H9 (cell line): ENCODE measurements at regions not wholly inside any gene's neighbourhood (a gene's known extent, or its start where the extent isn't known, plus 50 kb on each side); places are given as distances from the start of the nearest gene placed in this dataset.

Experiments
- DNase-seq: peaks from one replicate; pipeline ENCODE4 v3.0.0-alpha.2; 2017
- H2AFZ ChIP-seq: one replicate; pipeline ENCODE4 v1.6.1; 2013; ENCODE audit warnings: mild to moderate bottlenecking, low read length, control low read depth, moderate library complexity
- H2AK5ac ChIP-seq: 2 replicates; pipeline ENCODE4 v1.6.1; 2013; ENCODE audit warnings: low read length, control low read depth, mixed read lengths; ENCODE audit not compliant: insufficient read length
- H2BK120ac ChIP-seq: one replicate; pipeline ENCODE4 v1.6.1; 2013; ENCODE audit warnings: low read depth, mild to moderate bottlenecking, low read length, control low read depth, inconsistent platforms; ENCODE audit not compliant: poor library complexity, severe bottlenecking
- H2BK12ac ChIP-seq: 2 replicates; pipeline ENCODE4 v1.6.1; 2013; ENCODE audit warnings: low read length, control low read depth, mixed read lengths, low read depth; ENCODE audit not compliant: insufficient read length
- H2BK15ac ChIP-seq: 2 replicates; pipeline ENCODE4 v1.6.1; 2013; ENCODE audit warnings: low read depth, low read length, control low read depth
- H2BK20ac ChIP-seq: one replicate; pipeline ENCODE4 v1.6.1; 2013; ENCODE audit warnings: low read depth, mild to moderate bottlenecking, low read length, control low read depth, inconsistent platforms; ENCODE audit not compliant: poor library complexity, severe bottlenecking
- H2BK5ac ChIP-seq: 2 replicates; pipeline ENCODE4 v1.6.1; 2013; ENCODE audit warnings: low read length, control low read depth, mixed read lengths; ENCODE audit not compliant: insufficient read length
- H3K14ac ChIP-seq: 2 replicates; pipeline ENCODE4 v1.6.1; 2013; ENCODE audit warnings: low read length, control low read depth; ENCODE audit not compliant: insufficient read depth
- H3K18ac ChIP-seq: 2 replicates; pipeline ENCODE4 v1.6.1; 2013; ENCODE audit warnings: low read depth, mild to moderate bottlenecking, mixed read lengths, low read length, control low read depth; ENCODE audit not compliant: insufficient read length
- H3K23ac ChIP-seq: 2 replicates; pipeline ENCODE4 v1.6.1; 2013; ENCODE audit warnings: low read length, control low read depth, mixed read lengths, low read depth; ENCODE audit not compliant: insufficient read length
- H3K23me2 ChIP-seq: 2 replicates; pipeline ENCODE4 v1.6.1; 2013; ENCODE audit warnings: low read depth, mild to moderate bottlenecking, mixed read lengths, low read length, control low read depth; ENCODE audit not compliant: insufficient read length, poor library complexity, severe bottlenecking
- H3K27ac ChIP-seq: 2 replicates; pipeline ENCODE4 v1.5.1; 2013; ENCODE audit warnings: low read length, control low read depth, mixed read lengths, low read depth; ENCODE audit not compliant: insufficient read length
- H3K27me3 ChIP-seq: 2 replicates; pipeline ENCODE4 v1.6.1; 2013; ENCODE audit warnings: low read length, control low read depth, inconsistent platforms; ENCODE audit not compliant: insufficient read depth
- H3K4ac ChIP-seq: 2 replicates; pipeline ENCODE4 v1.6.1; 2013; ENCODE audit warnings: low read depth, mild to moderate bottlenecking, control low read depth, inconsistent platforms, low read length, moderate library complexity
- H3K4me1 ChIP-seq: 2 replicates; pipeline ENCODE4 v1.6.1; 2013; ENCODE audit warnings: low read length, control low read depth, inconsistent platforms; ENCODE audit not compliant: insufficient read depth
- H3K4me2 ChIP-seq: 2 replicates; pipeline ENCODE4 v1.6.1; 2013; ENCODE audit warnings: low read length, control low read depth, mixed read lengths; ENCODE audit not compliant: insufficient read length, insufficient read depth
- H3K56ac ChIP-seq: 2 replicates; pipeline ENCODE4 v1.6.1; 2013; ENCODE audit warnings: low read depth, mild to moderate bottlenecking, mixed read lengths, low read length, control low read depth; ENCODE audit not compliant: insufficient read length
- H3K79me1 ChIP-seq: 2 replicates; pipeline ENCODE4 v1.6.1; 2013; ENCODE audit warnings: low read depth, mild to moderate bottlenecking, moderate library complexity, low read length, control low read depth, inconsistent platforms; ENCODE audit not compliant: insufficient read depth, poor library complexity, severe bottlenecking
- H3K79me2 ChIP-seq: 2 replicates; pipeline ENCODE4 v1.6.1; 2013; ENCODE audit warnings: low read length, control low read depth, inconsistent platforms; ENCODE audit not compliant: insufficient read depth
- H3K9ac ChIP-seq: 2 replicates; pipeline ENCODE4 v1.6.1; 2013; ENCODE audit warnings: low read length, control low read depth, mixed read lengths; ENCODE audit not compliant: insufficient read length; ENCODE audit errors: extremely low read depth
- H3K9me3 ChIP-seq: one replicate; pipeline ENCODE4 v1.6.1; 2013; ENCODE audit warnings: low read depth, low read length, inconsistent platforms; ENCODE audit not compliant: control insufficient read depth
- H3T11ph ChIP-seq: one replicate; pipeline ENCODE4 v1.6.1; 2013; ENCODE audit warnings: mild to moderate bottlenecking, low read length, control low read depth, inconsistent platforms
- H4K20me1 ChIP-seq: one replicate; pipeline ENCODE4 v1.6.1; 2013; ENCODE audit not compliant: control insufficient read depth, insufficient read length, insufficient read depth
- H4K5ac ChIP-seq: 2 replicates; pipeline ENCODE4 v1.6.1; 2013; ENCODE audit warnings: low read depth, mild to moderate bottlenecking, mixed read lengths, low read length, control low read depth; ENCODE audit not compliant: insufficient read length
- H4K8ac ChIP-seq: replicated peaks from 2 replicates; pipeline ENCODE4 v1.6.1; 2013; ENCODE audit warnings: low read length, control low read depth, mixed read lengths, low read depth; ENCODE audit not compliant: insufficient read length
- H4K91ac ChIP-seq: 2 replicates; pipeline ENCODE4 v1.6.1; 2013; ENCODE audit warnings: low read depth, mild to moderate bottlenecking, moderate library complexity, mixed read lengths, low read length, control low read depth; ENCODE audit not compliant: insufficient read length
- H3K27ac Mint-ChIP-seq, 3 experiments: 2 replicates in 2 of 3; 3 replicates in 1 of 3; pipeline ENCODE4 v1.8.0; 2020 to 2021; ENCODE audit warnings: mixed read lengths in 3 of 3, mild to moderate bottlenecking in 1 of 3, moderate library complexity in 1 of 3
- H3K27me3 Mint-ChIP-seq: 2 replicates; pipeline ENCODE4 v1.8.0; 2021; ENCODE audit warnings: low read depth, mild to moderate bottlenecking, moderate library complexity, mixed read lengths
- H3K36me3 Mint-ChIP-seq, 3 experiments: 2 replicates in 2 of 3; 3 replicates in 1 of 3; pipeline ENCODE4 v1.8.0; 2020 to 2021; ENCODE audit warnings: low read depth in 3 of 3, mixed read lengths in 3 of 3; ENCODE audit not compliant: insufficient read depth in 1 of 3
- H3K4me1 Mint-ChIP-seq, 2 experiments: 2 replicates each; pipeline ENCODE4 v1.8.0; 2020; ENCODE audit warnings: mixed read lengths in 2 of 2
- H3K4me3 Mint-ChIP-seq, 2 experiments: 2 replicates in 1 of 2; 3 replicates in 1 of 2; pipeline ENCODE4 v1.8.0; 2020 to 2021; ENCODE audit warnings: mild to moderate bottlenecking in 2 of 2, mixed read lengths in 2 of 2, moderate library complexity in 1 of 2
- H3K9me3 Mint-ChIP-seq, 2 experiments: 2 replicates in 1 of 2; 3 replicates in 1 of 2; pipeline ENCODE4 v1.8.0; 2020; ENCODE audit warnings: mild to moderate bottlenecking in 2 of 2, mixed read lengths in 2 of 2, moderate library complexity in 1 of 2
- WGBS: extraction: QIAGEN DNeasy Blood & Tissue Kit; methylation state at CpG from one replicate; pipeline ENCODE4 v1.1.7; 2013; ENCODE audit warnings: missing lambda C conversion rate, low lambda C conversion rate, mixed read lengths; ENCODE audit not compliant: insufficient read length; ENCODE audit errors: extremely low coverage; 5-methylcytosine and 5-hydroxymethylcytosine counted together
- TF ChIP-seq, protein P1 (sequence below): fragments of 200-600 bp; sonication (generic); conservative IDR thresholded peaks from 3 replicates; pipeline ENCODE4 v1.8.0; 2021; ENCODE audit warnings: antibody characterized with exemption, mild to moderate bottlenecking

DNA sequence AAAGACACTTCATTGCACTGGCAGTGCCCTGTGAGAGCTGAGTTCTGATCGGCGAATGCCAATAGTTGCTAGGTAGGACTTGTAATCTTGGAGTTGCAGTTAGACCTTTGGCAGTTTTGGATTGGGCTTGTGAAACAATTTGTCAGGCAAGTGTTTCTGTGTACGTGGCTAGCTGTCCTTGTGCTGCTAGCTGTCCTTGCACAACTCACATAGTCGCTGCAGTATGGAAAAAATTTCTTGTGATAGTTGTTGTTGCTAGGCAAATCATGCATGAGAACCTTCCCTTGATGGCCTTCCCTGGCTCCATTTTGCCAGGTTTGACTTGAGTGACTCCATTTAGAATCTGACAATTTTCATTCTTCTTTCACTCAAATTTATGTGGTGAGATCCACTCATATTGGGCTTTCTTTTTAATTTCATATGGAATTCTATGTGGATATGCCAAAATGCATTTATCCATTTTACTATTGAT lies 140.7 kb downstream of the APIP start:
- Histone ChIP-seq H4K8ac (no peak overlapping the region), H3K18ac (no peak overlapping the region), H4K5ac (no peak overlapping the region), H3K79me2 (no peaks in the 10 kb centered on the region), H3K4me1 (no peaks in the 10 kb centered on the region), H3K56ac (no peak overlapping the region), H2BK20ac (no peak overlapping the region), H3K27me3 (no peaks in the 10 kb centered on the region), H3K4ac (no peak overlapping the region), H3K23me2 (no peaks in the 10 kb centered on the region), H3K23ac (no peak overlapping the region), H2AK5ac (no peak overlapping the region), H3T11ph (no peak overlapping the region), H3K9ac (no peak overlapping the region), H4K20me1 (no peaks in the 10 kb centered on the region), H2AFZ (no peak overlapping the region), H3K79me1 (no peaks in the 10 kb centered on the region), H2BK5ac (no peak overlapping the region), H3K14ac (no peak overlapping the region), H2BK15ac (no peak overlapping the region), H2BK12ac (no peak overlapping the region), H3K9me3 (no peaks in the 10 kb centered on the region), H4K91ac (no peak overlapping the region), H2BK120ac (no peak overlapping the region), H3K27ac (no peak overlapping the region), H3K4me2 (no peak overlapping the region)
- TF ChIP-seq, protein P1, sequence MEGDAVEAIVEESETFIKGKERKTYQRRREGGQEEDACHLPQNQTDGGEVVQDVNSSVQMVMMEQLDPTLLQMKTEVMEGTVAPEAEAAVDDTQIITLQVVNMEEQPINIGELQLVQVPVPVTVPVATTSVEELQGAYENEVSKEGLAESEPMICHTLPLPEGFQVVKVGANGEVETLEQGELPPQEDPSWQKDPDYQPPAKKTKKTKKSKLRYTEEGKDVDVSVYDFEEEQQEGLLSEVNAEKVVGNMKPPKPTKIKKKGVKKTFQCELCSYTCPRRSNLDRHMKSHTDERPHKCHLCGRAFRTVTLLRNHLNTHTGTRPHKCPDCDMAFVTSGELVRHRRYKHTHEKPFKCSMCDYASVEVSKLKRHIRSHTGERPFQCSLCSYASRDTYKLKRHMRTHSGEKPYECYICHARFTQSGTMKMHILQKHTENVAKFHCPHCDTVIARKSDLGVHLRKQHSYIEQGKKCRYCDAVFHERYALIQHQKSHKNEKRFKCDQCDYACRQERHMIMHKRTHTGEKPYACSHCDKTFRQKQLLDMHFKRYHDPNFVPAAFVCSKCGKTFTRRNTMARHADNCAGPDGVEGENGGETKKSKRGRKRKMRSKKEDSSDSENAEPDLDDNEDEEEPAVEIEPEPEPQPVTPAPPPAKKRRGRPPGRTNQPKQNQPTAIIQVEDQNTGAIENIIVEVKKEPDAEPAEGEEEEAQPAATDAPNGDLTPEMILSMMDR, result no peak
- Mint-ChIP-seq H3K36me3 (no peaks in the 10 kb centered on the region), H3K4me1 (no peaks in the 10 kb centered on the region), H3K27me3 (no peaks in the 10 kb centered on the region), H3K4me3 (no peak overlapping the region), H3K9me3 (no peaks in the 10 kb centered on the region), H3K27ac (no peak overlapping the region)
- WGBS, result no CpG with 5 or more reads among the region's 4 CpGs
- DNase-seq, result no peak
